ENCODE measurements at regions not wholly inside any gene's neighbourhood (a gene's known extent, or its start where the extent isn't known, plus 50 kb on each side); places are given as distances from the start of the nearest gene placed in this dataset.
A peak's percentile ranks its signal among the peaks of the same experiment; 100 is the strongest.

- no peak for FAIRE-seq
- no peak overlapping the region for H2AFZ ChIP-seq (ENCODE audit: low read depth, low read length)
These were observed 103.8 kb upstream of the APCDD1 start for GRCh38 chr18:10350661-10351060.

GRCh38 chr18:10351219-10351818, 103.1 kb upstream of the APCDD1 start:
- Histone ChIP-seq H3K36me3 (ENCODE audit: insufficient read depth, low read length) (no peaks in the 10 kb centered on the region), H3K27me3 (ENCODE audit: insufficient read depth, low read length) (no peaks in the 10 kb centered on the region), H3K9me3 (ENCODE audit: insufficient read depth, low read depth, low read length) (no peaks in the 10 kb centered on the region), H3K79me2 (ENCODE audit: insufficient read depth, low read length) (no peaks in the 10 kb centered on the region), H3K4me3 (ENCODE audit: insufficient read depth, low read depth, low read length) (no peak overlapping the region), H4K20me1 (ENCODE audit: insufficient read depth, low read length) (no peaks in the 10 kb centered on the region), H3K27ac (ENCODE audit: low read depth, low read length) (no peak overlapping the region), H3K9ac (ENCODE audit: low read length) (no peak overlapping the region), H2AFZ (ENCODE audit: low read depth, low read length) (no peak overlapping the region), H3K4me1 (ENCODE audit: insufficient read depth, low read length) (peaks cover 5% of the 10 kb centered on the region), H3K4me2 (ENCODE audit: low read length) (no peak overlapping the region)
- TF ChIP-seq CTCF (IDR thresholded peaks at IDR 0.05; ENCODE audit: insufficient read depth, low read depth, low read length) (no peak), EZH2 (IDR thresholded peaks at IDR 0.05; ENCODE audit: insufficient read depth, low read length) (no peak)
- H3K9me3 Mint-ChIP-seq (ENCODE audit: unreplicated experiment) = no peaks in the 10 kb centered on the region
- no peak overlapping the region for H3K27ac Mint-ChIP-seq (ENCODE audit: unreplicated experiment)
- DNase-seq (ENCODE audit: low read depth) (peak; percentile 29), FAIRE-seq (no peak)
- no peaks in the 10 kb centered on the region for H3K36me3 Mint-ChIP-seq (ENCODE audit: low read depth, unreplicated experiment)
- peaks cover 14% of the 10 kb centered on the region for H3K4me1 Mint-ChIP-seq (ENCODE audit: low read depth, unreplicated experiment)
- no peaks in the 10 kb centered on the region for H3K27me3 Mint-ChIP-seq (ENCODE audit: low read depth, unreplicated experiment)
- no peak overlapping the region for H3K4me3 Mint-ChIP-seq (ENCODE audit: unreplicated experiment)

More at GRCh38 chr18:10350661-10351060, 103.8 kb upstream of the APCDD1 start:
- H3K27me3 Mint-ChIP-seq (ENCODE audit: low read depth, unreplicated experiment) = no peaks in the 10 kb centered on the region
- Histone ChIP-seq H3K27ac (ENCODE audit: low read depth, low read length) (no peak overlapping the region), H3K79me2 (ENCODE audit: insufficient read depth, low read length) (no peaks in the 10 kb centered on the region), H3K27me3 (ENCODE audit: insufficient read depth, low read length) (no peaks in the 10 kb centered on the region), H3K4me2 (ENCODE audit: low read length) (no peak overlapping the region), H3K4me3 (ENCODE audit: insufficient read depth, low read depth, low read length) (no peak overlapping the region), H4K20me1 (ENCODE audit: insufficient read depth, low read length) (no peaks in the 10 kb centered on the region), H3K36me3 (ENCODE audit: insufficient read depth, low read length) (no peaks in the 10 kb centered on the region), H3K4me1 (ENCODE audit: insufficient read depth, low read length) (peaks cover 5% of the 10 kb centered on the region), H3K9me3 (ENCODE audit: insufficient read depth, low read depth, low read length) (no peaks in the 10 kb centered on the region), H3K9ac (ENCODE audit: low read length) (no peak overlapping the region)
- H3K4me3 Mint-ChIP-seq (ENCODE audit: unreplicated experiment) = no peak overlapping the region
- TF ChIP-seq CTCF (IDR thresholded peaks at IDR 0.05; ENCODE audit: insufficient read depth, low read depth, low read length) (no peak), EZH2 (IDR thresholded peaks at IDR 0.05; ENCODE audit: insufficient read depth, low read length) (no peak)
- H3K27ac Mint-ChIP-seq (ENCODE audit: unreplicated experiment) = no peak overlapping the region
- H3K9me3 Mint-ChIP-seq (ENCODE audit: unreplicated experiment) = no peaks in the 10 kb centered on the region
- DNase-seq (ENCODE audit: low read depth) = no peak
- H3K36me3 Mint-ChIP-seq (ENCODE audit: low read depth, unreplicated experiment) = no peaks in the 10 kb centered on the region
- peaks cover 14% of the 10 kb centered on the region for H3K4me1 Mint-ChIP-seq (ENCODE audit: low read depth, unreplicated experiment)

- no peaks in the 10 kb centered on the region for H3K27me3 ChIP-seq (ENCODE audit: insufficient read depth, low read length)
- H4K20me1 ChIP-seq (ENCODE audit: insufficient read depth, low read length) = no peaks in the 10 kb centered on the region
- DNase-seq (ENCODE audit: low read depth) (no peak), FAIRE-seq (no peak)
- no peak overlapping the region for H3K9ac ChIP-seq (ENCODE audit: low read length)
- H3K4me3 Mint-ChIP-seq (ENCODE audit: unreplicated experiment) = no peak overlapping the region
- H2AFZ ChIP-seq (ENCODE audit: low read depth, low read length) = no peak overlapping the region
- peaks cover 5% of the 10 kb centered on the region for H3K4me1 ChIP-seq (ENCODE audit: insufficient read depth, low read length)
- H3K36me3 ChIP-seq (ENCODE audit: insufficient read depth, low read length) = no peaks in the 10 kb centered on the region
- H3K9me3 ChIP-seq (ENCODE audit: insufficient read depth, low read depth, low read length) = peaks cover 4% of the 10 kb centered on the region
- no peaks in the 10 kb centered on the region for H3K36me3 Mint-ChIP-seq (ENCODE audit: low read depth, unreplicated experiment)
- no peak overlapping the region for H3K27ac Mint-ChIP-seq (ENCODE audit: unreplicated experiment)
- H3K4me1 Mint-ChIP-seq (ENCODE audit: low read depth, unreplicated experiment) = peaks cover 14% of the 10 kb centered on the region
- H3K9me3 Mint-ChIP-seq (ENCODE audit: unreplicated experiment) = no peaks in the 10 kb centered on the region
- no peak overlapping the region for H3K4me2 ChIP-seq (ENCODE audit: low read length)
- no peaks in the 10 kb centered on the region for H3K27me3 Mint-ChIP-seq (ENCODE audit: low read depth, unreplicated experiment)
- H3K4me3 ChIP-seq (ENCODE audit: insufficient read depth, low read depth, low read length) = no peak overlapping the region
- TF ChIP-seq EZH2 (IDR thresholded peaks at IDR 0.05; ENCODE audit: insufficient read depth, low read length) (no peak), CTCF (IDR thresholded peaks at IDR 0.05; ENCODE audit: insufficient read depth, low read depth, low read length) (no peak)
- H3K79me2 ChIP-seq (ENCODE audit: insufficient read depth, low read length) = no peaks in the 10 kb centered on the region
- no peak overlapping the region for H3K27ac ChIP-seq (ENCODE audit: low read depth, low read length)
These were observed 102.6 kb upstream of the APCDD1 start for GRCh38 chr18:10351858-10352257.

Measured in astrocyte (in vitro differentiated cells and primary cell).